Smooth muscle cell (in vitro differentiated cells): ENCODE measurements at regions not wholly inside any gene's neighbourhood (a gene's known extent, or its start where the extent isn't known, plus 50 kb on each side); places are given as distances from the start of the nearest gene placed in this dataset.

Source experiments
- DNase-seq: peaks from one replicate; lab custom pipeline; 2025; ENCODE audit not compliant: unreplicated experiment; lab: John Stamatoyannopoulos, UW
- H2AFZ ChIP-seq: fragments of 200-600 bp; sonication (generic); 2 replicates; pipeline ENCODE4 v1.6.0; 2016; ENCODE audit warnings: antibody characterized with exemption, low read depth, mild to moderate bottlenecking
- H3F3A ChIP-seq: fragments of 200-600 bp; sonication (generic); 2 replicates; pipeline ENCODE4 v1.6.0; 2017; ENCODE audit warnings: antibody characterized with exemption, low read depth
- H3K27ac ChIP-seq: fragments of 200-600 bp; sonication (generic); 2 replicates; pipeline ENCODE4 v1.5.1; 2016; ENCODE audit warnings: low read depth, mild to moderate bottlenecking
- H3K27me3 ChIP-seq: fragments of 200-600 bp; sonication (generic); 2 replicates; pipeline ENCODE4 v1.6.1; 2016; ENCODE audit warnings: low read depth, mild to moderate bottlenecking
- H3K36me3 ChIP-seq: fragments of 200-600 bp; sonication (generic); 2 replicates; pipeline ENCODE4 v1.5.1; 2016; ENCODE audit warnings: low read depth
- H3K4me1 ChIP-seq: fragments of 200-600 bp; sonication (generic); 2 replicates; pipeline ENCODE4 v1.5.1; 2016; ENCODE audit warnings: low read depth
- H3K4me2 ChIP-seq: fragments of 200-600 bp; sonication (generic); 2 replicates; pipeline ENCODE4 v1.6.0; 2016; ENCODE audit warnings: mild to moderate bottlenecking
- H3K4me3 ChIP-seq: fragments of 200-600 bp; sonication (generic); 2 replicates; pipeline ENCODE4 v1.5.1; 2016; ENCODE audit warnings: mild to moderate bottlenecking
- H3K79me2 ChIP-seq: fragments of 200-600 bp; sonication (generic); 2 replicates; pipeline ENCODE4 v1.6.0; 2016; ENCODE audit warnings: low read depth, mild to moderate bottlenecking
- H3K9ac ChIP-seq: fragments of 200-600 bp; sonication (generic); 2 replicates; pipeline ENCODE4 v1.6.0; 2016; ENCODE audit warnings: low read depth
- H3K9me3 ChIP-seq: fragments of 200-600 bp; sonication (generic); replicated peaks from 2 replicates; pipeline ENCODE4 v1.5.1; 2016; ENCODE audit warnings: low read depth
- H4K20me1 ChIP-seq: fragments of 200-600 bp; sonication (generic); 2 replicates; pipeline ENCODE4 v1.6.0; 2016; ENCODE audit warnings: low read depth
- CTCF ChIP-seq: fragments of 200-600 bp; sonication (generic); IDR thresholded peaks from 2 replicates; pipeline ENCODE4 v1.5.1; 2017; ENCODE audit warnings: borderline replicate concordance, mild to moderate bottlenecking, antibody characterized with exemption; ENCODE audit not compliant: insufficient read depth, poor library complexity, severe bottlenecking
- WGBS: methylation state at CpG from one replicate; pipeline ENCODE4 v1.1.7; 2016; ENCODE audit warnings: low lambda C conversion rate; 5-methylcytosine and 5-hydroxymethylcytosine counted together

- DNase-seq = no peak
- Histone ChIP-seq H3K27ac (no peak overlapping the region), H3K36me3 (no peaks in the 10 kb centered on the region), H3K9me3 (no peaks in the 10 kb centered on the region), H4K20me1 (no peaks in the 10 kb centered on the region), H3K79me2 (no peaks in the 10 kb centered on the region), H3K4me3 (no peak overlapping the region), H3F3A (no peaks in the 10 kb centered on the region), H3K4me2 (no peak overlapping the region), H2AFZ (no peak overlapping the region), H3K4me1 (no peaks in the 10 kb centered on the region), H3K9ac (no peak overlapping the region), H3K27me3 (no peaks in the 10 kb centered on the region)
- TF ChIP-seq CTCF = no peak
- WGBS = 93% methylated on average over 6 of the region's 6 CpGs
These were observed 239.7 kb downstream of the GADD45G start for GRCh38 chr9:89844535-89844934.

GRCh38 chr9:89845321-89845720 is 240.5 kb downstream of the GADD45G start:
- DNase-seq = no peak
- Histone ChIP-seq H3K4me2 (no peak overlapping the region), H3K79me2 (no peaks in the 10 kb centered on the region), H2AFZ (no peak overlapping the region), H3F3A (no peaks in the 10 kb centered on the region), H4K20me1 (no peaks in the 10 kb centered on the region), H3K9me3 (no peaks in the 10 kb centered on the region), H3K27ac (no peak overlapping the region), H3K4me3 (no peak overlapping the region), H3K4me1 (no peaks in the 10 kb centered on the region), H3K36me3 (no peaks in the 10 kb centered on the region), H3K9ac (no peak overlapping the region), H3K27me3 (no peaks in the 10 kb centered on the region)
- 95% methylated on average over 3 of the region's 3 CpGs for WGBS
- no peak for TF ChIP-seq CTCF

- H3K27ac ChIP-seq = no peak overlapping the region
- H3K27me3 ChIP-seq = no peaks in the 10 kb centered on the region
- no peaks in the 10 kb centered on the region for H4K20me1 ChIP-seq
- H2AFZ ChIP-seq = no peak overlapping the region
- TF ChIP-seq CTCF = no peak
- H3F3A ChIP-seq = no peaks in the 10 kb centered on the region
- 95% methylated on average over 9 of the region's 9 CpGs for WGBS
- H3K36me3 ChIP-seq = no peaks in the 10 kb centered on the region
- no peak overlapping the region for H3K4me2 ChIP-seq
- H3K79me2 ChIP-seq = no peaks in the 10 kb centered on the region
- no peak overlapping the region for H3K4me3 ChIP-seq
- H3K9me3 ChIP-seq = no peaks in the 10 kb centered on the region
- no peaks in the 10 kb centered on the region for H3K4me1 ChIP-seq
- no peak for DNase-seq
- H3K9ac ChIP-seq = no peak overlapping the region
These were observed 241.1 kb downstream of the GADD45G start for GRCh38 chr9:89845862-89846261.
